Type B pancreatic cell (in vitro differentiated cells): ENCODE measurements at regions not wholly inside any gene's neighbourhood (a gene's known extent, or its start where the extent isn't known, plus 50 kb on each side); places are given as distances from the start of the nearest gene placed in this dataset.

Source experiments
- DNase-seq: peaks from one replicate; pipeline ENCODE4 v3.0.0; 2021; ENCODE audit warnings: mixed read lengths; ENCODE audit not compliant: unreplicated experiment; ENCODE audit errors: extremely low spot score
- H3K27ac Mint-ChIP-seq: 2 replicates; pipeline ENCODE4 v1.8.0; 2021; ENCODE audit warnings: mild to moderate bottlenecking, mixed read lengths
- H3K27me3 Mint-ChIP-seq: 2 replicates; pipeline ENCODE4 v1.8.0; 2021; ENCODE audit warnings: mixed read lengths
- H3K36me3 Mint-ChIP-seq: 2 replicates; pipeline ENCODE4 v1.8.0; 2021; ENCODE audit warnings: mixed read lengths
- H3K4me1 Mint-ChIP-seq: one replicate; pipeline ENCODE4 v1.8.0; 2021; ENCODE audit warnings: mixed read lengths; ENCODE audit not compliant: unreplicated experiment
- H3K4me3 Mint-ChIP-seq: 2 replicates; pipeline ENCODE4 v1.8.0; 2021; ENCODE audit warnings: mild to moderate bottlenecking, mixed read lengths
- H3K9me3 Mint-ChIP-seq: 2 replicates; pipeline ENCODE4 v1.8.0; 2021; ENCODE audit warnings: mixed read lengths
- TF ChIP-seq, protein P1 (sequence below): fragments of 200-600 bp; sonication (generic); conservative IDR thresholded peaks from 2 replicates; pipeline ENCODE4 v1.5.0; 2021; ENCODE audit warnings: antibody characterized with exemption, mild to moderate bottlenecking

DNA sequence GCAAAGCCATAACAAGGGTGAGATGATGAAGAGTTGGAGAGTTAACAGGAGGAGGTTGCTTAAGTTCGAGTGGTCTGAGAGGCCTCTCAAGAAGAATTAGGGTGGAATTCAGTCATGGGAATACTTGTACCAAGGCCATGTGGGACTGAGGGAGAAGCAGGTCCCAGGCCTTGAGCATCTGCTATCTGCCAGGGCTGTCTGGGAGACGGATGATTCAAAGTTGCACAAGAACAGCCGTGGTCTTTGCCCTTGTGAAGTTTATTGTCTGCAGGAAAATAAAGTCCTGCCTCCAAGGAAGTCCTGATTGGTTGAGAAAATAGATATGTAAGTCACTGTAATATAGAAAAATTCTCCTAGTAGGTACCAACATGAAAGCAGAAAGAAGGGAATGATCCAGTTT lies 178.8 kb upstream of the RFC3 start:
- Mint-ChIP-seq H3K4me3 (no peak overlapping the region), H3K27ac (no peak overlapping the region), H3K4me1 (peaks cover 22% of the 10 kb centered on the region), H3K9me3 (no peaks in the 10 kb centered on the region), H3K36me3 (no peaks in the 10 kb centered on the region), H3K27me3 (no peaks in the 10 kb centered on the region)
- no peak for DNase-seq
- TF ChIP-seq, protein P1, sequence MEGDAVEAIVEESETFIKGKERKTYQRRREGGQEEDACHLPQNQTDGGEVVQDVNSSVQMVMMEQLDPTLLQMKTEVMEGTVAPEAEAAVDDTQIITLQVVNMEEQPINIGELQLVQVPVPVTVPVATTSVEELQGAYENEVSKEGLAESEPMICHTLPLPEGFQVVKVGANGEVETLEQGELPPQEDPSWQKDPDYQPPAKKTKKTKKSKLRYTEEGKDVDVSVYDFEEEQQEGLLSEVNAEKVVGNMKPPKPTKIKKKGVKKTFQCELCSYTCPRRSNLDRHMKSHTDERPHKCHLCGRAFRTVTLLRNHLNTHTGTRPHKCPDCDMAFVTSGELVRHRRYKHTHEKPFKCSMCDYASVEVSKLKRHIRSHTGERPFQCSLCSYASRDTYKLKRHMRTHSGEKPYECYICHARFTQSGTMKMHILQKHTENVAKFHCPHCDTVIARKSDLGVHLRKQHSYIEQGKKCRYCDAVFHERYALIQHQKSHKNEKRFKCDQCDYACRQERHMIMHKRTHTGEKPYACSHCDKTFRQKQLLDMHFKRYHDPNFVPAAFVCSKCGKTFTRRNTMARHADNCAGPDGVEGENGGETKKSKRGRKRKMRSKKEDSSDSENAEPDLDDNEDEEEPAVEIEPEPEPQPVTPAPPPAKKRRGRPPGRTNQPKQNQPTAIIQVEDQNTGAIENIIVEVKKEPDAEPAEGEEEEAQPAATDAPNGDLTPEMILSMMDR: no peak

DNA sequence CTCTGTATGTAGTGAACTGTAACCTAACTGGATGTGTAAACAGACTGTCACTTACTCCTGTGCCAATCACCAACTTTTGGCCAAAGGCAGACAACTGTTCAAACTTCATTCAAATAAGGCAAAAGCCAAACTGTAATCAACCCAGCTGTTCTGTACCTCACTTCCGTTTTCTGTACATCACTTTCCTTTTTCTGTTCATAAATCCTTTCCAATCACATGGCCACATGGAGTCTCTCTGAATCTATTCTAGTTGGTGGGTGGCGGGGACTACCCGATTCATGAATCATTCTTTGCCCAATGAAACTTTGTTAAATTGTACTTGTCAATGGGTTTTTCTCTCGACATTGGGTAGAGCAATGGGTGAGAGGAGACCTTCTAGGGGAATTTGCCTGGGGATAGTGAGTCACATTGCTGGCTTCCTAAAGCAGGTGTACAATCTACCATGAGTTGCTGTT lies 178.3 kb upstream of the RFC3 start:
- H3K9me3 Mint-ChIP-seq: no peaks in the 10 kb centered on the region
- H3K27me3 Mint-ChIP-seq: no peaks in the 10 kb centered on the region
- peaks cover 20% of the 10 kb centered on the region for H3K4me1 Mint-ChIP-seq
- no peak for DNase-seq
- no peak overlapping the region for H3K4me3 Mint-ChIP-seq
- TF ChIP-seq, protein P1: no peak
- H3K36me3 Mint-ChIP-seq: no peaks in the 10 kb centered on the region
- no peak overlapping the region for H3K27ac Mint-ChIP-seq

DNA sequence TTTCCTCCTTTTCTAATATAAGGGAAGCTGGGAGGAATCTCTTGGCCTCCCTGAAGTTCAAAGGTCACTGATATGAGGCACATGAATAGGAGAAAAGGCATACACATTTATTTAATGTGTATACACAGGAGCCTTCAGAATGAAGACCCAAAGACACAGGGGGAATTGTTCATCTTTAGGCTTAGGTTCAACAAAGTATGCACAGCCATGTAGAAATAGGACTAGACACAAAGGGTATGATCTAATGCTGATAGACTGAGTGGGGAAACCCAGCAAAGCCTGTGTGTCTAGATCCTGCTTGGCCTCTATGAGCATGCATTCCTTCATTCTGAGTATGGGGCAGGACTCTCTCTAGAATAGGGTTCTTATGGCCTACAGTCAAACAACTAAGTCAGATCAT lies 177.1 kb upstream of the RFC3 start:
- Mint-ChIP-seq H3K4me1 (peaks cover 22% of the 10 kb centered on the region), H3K36me3 (no peaks in the 10 kb centered on the region)
- TF ChIP-seq, protein P1: no peak

DNA sequence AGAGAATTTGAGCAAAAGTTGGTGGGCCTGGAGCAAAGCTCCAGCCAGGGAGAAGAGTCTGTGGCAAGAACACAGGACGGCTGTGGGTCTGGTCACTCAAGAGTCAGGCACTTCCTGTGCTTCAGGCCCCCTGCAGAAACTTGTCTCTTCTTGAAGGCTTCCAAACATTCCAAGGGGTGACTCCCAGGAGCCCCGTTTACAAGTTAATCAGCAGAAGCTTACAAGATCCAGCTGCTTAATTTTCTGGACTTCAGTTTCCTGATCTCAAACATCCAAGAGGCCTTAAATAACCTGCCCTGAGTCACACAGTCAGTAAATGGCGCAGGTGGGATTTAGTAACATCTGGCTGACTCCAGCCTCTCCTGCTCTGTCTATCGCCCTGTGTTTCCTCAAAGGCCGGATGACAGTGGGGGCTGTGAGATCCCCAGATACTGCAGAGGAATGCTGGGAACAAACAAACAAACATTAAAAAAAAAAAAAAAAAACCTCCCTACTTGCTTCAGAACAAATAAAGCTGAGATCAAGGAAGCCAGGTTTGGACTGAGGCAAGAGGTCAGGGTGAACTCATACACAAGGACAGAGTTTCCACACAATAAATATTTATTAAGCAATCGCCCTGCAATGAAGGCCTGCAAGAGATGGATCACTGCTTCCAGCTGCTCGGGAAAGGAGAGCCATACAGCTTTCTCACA lies 175.4 kb upstream of the RFC3 start:
- no peak for DNase-seq
- Mint-ChIP-seq H3K27me3 (no peaks in the 10 kb centered on the region), H3K4me3 (no peak overlapping the region), H3K4me1 (peaks cover 13% of the 10 kb centered on the region), H3K27ac (no peak overlapping the region), H3K36me3 (no peaks in the 10 kb centered on the region), H3K9me3 (no peaks in the 10 kb centered on the region)
- TF ChIP-seq, protein P1: no peak

More for the DNA sequence above, 177.1 kb upstream of the RFC3 start:
- no peak overlapping the region for H3K4me3 Mint-ChIP-seq
- DNase-seq: no peak
- no peaks in the 10 kb centered on the region for H3K27me3 Mint-ChIP-seq
- no peaks in the 10 kb centered on the region for H3K9me3 Mint-ChIP-seq
- no peak overlapping the region for H3K27ac Mint-ChIP-seq

DNA sequence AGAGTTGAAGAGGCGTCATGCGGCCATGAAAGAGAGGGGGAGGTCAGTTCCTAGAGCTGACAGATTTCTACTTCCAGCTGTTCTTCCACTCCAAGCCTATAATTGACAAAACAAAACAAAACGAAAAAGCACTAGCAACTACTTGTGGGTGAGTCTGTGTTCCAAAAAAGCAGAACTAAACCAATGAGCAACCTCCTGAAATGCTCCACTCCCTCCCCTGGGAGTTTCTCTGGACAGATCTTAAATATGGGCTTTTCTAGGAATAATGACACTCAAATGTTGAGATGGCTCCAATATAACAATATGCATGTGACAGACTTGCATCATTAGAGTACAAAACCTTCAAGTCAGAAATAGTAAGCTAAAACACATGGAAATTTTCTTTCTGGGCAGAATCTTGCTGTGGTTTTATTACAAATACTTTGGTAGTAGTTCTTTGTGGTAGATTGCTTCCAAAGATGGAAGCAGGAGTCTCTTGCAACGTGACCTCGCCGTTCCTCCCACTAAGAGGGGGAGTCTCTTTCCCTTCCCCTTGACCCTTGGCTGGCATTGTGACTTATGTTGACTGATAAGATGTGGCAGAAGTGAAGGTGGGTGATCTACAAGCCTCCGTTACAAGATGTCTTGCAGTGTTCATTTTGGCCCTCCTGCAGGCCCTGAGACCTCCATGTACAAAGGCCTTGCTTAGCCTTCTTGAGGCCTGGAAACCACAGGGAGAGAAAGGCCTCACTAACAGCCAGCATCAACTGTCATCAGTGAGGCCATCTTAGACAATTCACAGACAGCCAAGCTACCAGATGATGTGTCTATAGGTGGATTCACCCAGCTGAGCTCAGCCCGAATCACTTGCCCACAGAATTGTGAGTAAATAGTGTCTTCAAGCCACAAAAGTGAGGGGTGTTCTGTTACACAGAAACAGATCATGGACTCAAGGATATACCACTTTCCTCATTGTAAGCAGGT lies 173.1 kb upstream of the RFC3 start:
- TF ChIP-seq, protein P1: no peak
- Mint-ChIP-seq H3K9me3 (no peaks in the 10 kb centered on the region), H3K36me3 (no peaks in the 10 kb centered on the region), H3K27me3 (no peaks in the 10 kb centered on the region), H3K27ac (no peak overlapping the region), H3K4me3 (no peak overlapping the region), H3K4me1 (peaks cover 13% of the 10 kb centered on the region)
- DNase-seq: no peak
